ENCODE measurements at regions not wholly inside any gene's neighbourhood (a gene's known extent, or its start where the extent isn't known, plus 50 kb on each side); places are given as distances from the start of the nearest gene placed in this dataset.

- no peak for TF ChIP-seq CTCF (IDR thresholded peaks at IDR 0.05; ENCODE audit: poor library complexity)
- no peak for TF ChIP-seq EZH2phosphoT487 (IDR thresholded peaks at IDR 0.05; ENCODE audit: low read depth, severe bottlenecking, unreplicated experiment)
These were observed 640.4 kb upstream of the RGS18 start for GRCh38 chr1:191517826-191518225.
